ENCODE measurements at regions not wholly inside any gene's neighbourhood (a gene's known extent, or its start where the extent isn't known, plus 50 kb on each side); places are given as distances from the start of the nearest gene placed in this dataset.

GRCh38 chrX:459611-460010 is 72.9 kb upstream of the PPP2R3B start:
- TF ChIP-seq ZNF274 (IDR thresholded peaks at IDR 0.05; ENCODE audit: low read depth, low read length) (no peak), YY1 (IDR thresholded peaks at IDR 0.05; ENCODE audit: insufficient read depth, insufficient read length) (no peak)

All from NT2/D1 (cell line).